SKM-1 (cell line): ENCODE measurements at regions not wholly inside any gene's neighbourhood (a gene's known extent, or its start where the extent isn't known, plus 50 kb on each side); places are given as distances from the start of the nearest gene placed in this dataset.
"Not testable (repeated sequence)": the region's sequence is repeated elsewhere in the genome, so short reads cannot be mapped to it uniquely, and the experiment has no call there.

ENCODE experiments used
- DNase-seq: peaks from one replicate; lab custom pipeline; 2025; ENCODE audit not compliant: unreplicated experiment; lab: John Stamatoyannopoulos, UW

DNA sequence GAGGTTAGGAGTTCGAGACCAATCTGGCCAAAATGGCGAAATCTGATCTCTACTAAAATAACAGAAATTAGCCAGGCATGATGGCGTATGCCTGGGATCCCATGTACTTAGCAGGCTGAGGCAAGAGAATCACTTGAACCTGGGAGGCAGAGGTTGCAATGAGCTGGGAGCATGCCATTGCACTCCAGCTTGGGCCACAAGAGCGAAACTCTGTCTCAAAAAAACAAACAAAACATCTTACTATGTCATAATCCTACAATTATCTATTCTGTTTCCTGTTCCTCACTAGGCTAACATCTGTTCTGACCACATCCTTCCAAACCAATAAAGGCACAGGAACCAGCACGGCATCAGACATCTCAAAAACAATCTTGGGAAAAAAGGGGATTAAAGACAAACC is 361.8 kb upstream of the UBE2E3 start:
- DNase-seq = no peak

DNA sequence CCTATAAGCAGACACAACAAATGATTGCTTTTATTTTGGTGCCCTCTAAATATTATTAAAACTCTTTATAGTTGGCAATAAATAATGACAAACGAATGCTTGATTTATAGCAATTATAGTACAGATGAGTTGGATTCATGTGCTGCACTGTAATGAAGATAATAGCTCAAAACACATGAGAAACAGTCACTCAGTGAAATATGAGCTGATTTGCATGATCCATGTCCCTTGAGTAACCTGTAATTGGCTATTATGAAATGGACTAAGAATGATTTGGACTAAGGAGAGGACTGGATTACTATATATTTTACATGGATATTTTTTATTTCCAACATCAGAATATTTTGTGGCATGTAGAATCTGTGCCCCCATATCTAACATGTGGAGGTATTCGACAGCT is 365.6 kb upstream of the UBE2E3 start:
- DNase-seq = no peak

DNA sequence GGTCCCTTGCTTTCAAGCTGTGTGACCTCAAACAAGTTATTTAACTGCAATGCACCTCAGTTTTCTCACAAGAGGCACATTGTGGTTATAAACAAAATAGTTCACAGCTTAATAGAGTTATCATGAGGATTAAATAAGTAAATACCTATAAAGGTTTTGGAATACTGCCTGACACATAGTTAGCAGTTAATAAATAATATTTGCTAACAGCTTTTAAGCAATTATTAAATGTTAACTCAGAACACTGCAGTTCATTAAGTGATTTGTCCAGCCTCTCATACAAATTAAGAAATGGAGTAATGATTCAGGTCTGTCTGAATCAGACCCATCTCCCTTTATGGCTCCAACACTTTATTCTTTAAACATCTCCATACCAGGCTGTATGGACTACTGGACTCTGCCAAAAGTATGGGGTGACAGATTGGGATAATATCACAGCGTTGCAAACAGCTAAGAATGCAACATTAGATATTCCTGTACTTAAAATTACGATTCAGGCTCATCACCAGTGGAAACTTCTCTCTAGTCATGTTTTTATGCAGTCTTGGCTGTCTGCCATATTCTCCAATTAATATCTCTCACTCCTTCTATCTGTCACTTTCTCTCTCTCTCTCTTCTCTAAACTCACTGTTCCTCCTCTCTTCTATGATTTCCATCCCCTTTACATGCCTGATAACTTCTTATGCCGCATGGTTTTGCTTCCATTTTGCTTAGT is 370.6 kb upstream of the UBE2E3 start:
- DNase-seq = no peak

- no peak for DNase-seq
Observed at GRCh38 chr2:180607514-180608049, 372.8 kb upstream of the UBE2E3 start.

GRCh38 chr2:180604077-180604476 is 376.3 kb upstream of the UBE2E3 start:
- no peak for DNase-seq

- no peak for DNase-seq
Observed at GRCh38 chr2:180601016-180601415, 379.4 kb upstream of the UBE2E3 start.

GRCh38 chr2:180599804-180600203 is 380.6 kb upstream of the UBE2E3 start:
- no peak for DNase-seq

- no peak for DNase-seq
Observed at GRCh38 chr2:180597179-180597578, 383.2 kb upstream of the UBE2E3 start.

DNA sequence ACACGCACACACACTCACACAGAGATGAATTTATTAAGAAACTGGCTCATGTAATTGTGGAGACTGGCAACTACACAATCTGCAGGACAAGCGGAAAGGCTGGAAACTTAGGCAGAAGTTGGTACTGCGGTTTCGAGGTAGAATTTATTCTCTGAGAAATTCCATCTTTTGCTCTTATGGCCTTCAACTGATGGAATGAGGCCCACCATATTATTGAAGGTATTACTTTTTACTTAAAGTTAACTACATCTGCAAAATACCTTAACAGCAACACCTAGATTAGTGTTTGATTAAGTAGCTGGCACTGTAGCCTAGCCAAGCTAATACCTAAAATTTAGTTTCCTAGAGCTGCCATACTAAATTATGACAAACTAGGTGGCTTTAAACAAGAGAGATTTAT is 384.0 kb upstream of the UBE2E3 start:
- no peak for DNase-seq

DNA sequence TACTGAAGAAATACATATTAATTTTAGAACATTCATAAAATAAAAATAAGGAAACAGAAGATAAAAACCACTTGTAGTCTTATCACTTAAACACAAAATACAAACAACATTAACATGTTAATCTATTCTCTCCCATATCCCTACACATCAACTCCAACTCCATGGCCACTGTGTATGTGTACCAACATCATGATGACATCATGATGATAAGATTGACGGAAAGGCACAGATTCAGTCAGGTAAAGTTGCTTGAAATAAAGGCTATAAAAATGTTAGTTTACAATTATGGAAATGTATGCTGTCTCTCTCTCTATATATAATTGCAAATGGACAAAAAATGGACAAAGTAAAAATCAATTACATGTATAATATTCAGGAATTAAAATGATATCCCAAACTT is 388.5 kb upstream of the UBE2E3 start:
- DNase-seq = no peak

DNA sequence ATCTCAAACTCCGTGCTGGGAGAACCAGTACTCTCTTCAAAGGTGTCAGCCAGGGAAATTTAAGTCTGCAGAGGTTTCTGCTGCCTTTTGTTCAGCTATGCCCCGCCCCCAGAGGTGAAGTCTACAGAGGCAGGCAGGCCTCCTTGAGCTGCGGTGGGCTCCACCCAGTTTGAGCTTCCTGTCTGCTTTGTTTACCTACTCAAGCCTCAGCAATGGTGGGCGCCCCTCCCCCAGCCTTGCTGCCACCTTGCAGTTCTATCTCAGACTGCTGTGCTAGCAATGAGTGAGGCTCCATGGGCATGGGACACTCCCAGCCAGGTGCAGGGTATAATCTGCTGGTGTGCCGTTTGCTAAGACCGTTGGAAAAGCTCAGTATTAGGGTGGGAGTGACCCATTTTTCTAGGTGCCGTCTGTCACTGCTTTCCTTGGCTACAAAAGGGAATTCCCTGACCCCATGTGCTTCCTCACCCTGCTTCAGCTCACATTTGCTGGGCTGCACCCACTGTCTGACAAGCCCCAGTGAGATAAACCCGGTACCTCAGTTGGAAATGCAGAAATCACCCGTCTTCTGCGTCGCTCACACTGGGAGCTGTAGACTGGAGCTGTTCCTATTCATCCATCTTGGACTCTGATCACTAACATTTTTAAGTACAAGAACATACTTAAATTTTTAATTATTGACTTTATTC is 389.2 kb upstream of the UBE2E3 start:
- not testable (repeated sequence) for DNase-seq

- DNase-seq = no peak
Observed at GRCh38 chr2:180583441-180584140, 396.8 kb upstream of the UBE2E3 start.

GRCh38 chr2:180579388-180579787 is 401.0 kb upstream of the UBE2E3 start:
- DNase-seq = no peak

DNA sequence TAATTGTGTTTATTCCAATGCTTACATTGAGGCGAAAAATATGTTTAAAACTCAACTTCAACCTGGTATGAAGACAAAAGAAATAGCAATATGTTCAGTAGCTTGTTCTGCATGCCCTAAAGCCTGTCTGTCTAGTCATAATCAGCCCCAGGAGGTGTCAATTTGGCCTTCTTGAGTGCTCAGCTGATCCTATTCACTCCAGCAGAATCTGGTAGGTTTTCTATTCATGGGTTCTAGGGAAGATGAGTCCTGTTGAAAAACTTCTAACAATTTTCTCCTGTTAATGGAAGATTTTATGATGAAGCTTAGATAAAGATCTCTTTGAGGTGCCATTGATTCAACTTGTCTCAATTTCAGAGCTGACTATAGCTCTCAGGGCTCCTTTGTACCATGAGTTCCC is 402.0 kb upstream of the UBE2E3 start:
- no peak for DNase-seq

GRCh38 chr2:180577567-180577966 is 402.8 kb upstream of the UBE2E3 start:
- no peak for DNase-seq

DNA sequence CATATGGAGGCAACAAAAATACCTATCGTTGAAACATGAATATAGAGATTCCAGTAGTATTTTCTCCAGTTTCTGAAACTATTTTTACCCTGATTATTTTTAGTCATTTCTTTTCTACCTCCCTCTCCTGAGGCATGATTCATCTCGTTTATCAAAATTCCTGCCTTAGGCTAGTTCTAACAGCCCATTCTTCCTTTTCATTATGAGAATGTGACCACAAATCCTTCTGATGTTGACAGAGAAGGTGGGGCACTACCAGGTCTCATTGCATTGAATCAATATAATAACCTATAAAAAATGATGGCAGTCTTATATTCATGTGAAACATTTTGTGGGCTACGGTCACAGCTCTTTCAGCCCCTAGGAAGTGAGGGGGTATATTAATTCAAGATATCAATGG is 406.5 kb upstream of the UBE2E3 start:
- DNase-seq = no peak

DNA sequence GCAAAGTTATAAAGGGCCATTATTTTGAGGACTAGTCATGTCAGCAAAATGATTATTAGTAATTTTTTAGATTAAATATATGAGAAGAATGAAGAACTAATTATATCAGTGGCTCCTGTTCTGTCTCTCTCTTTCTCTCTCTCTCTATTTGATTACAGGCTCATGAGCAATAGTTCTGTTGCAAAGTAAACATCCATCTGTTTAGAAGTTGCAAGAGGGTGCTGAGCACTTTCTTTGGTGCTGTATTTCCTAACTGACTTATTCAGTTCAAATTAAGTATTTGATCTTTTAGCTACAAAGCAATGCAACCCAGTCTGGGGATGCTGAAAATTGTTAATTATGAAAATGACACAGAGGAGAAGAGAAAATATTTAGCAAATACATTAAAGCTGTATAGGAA is 408.1 kb upstream of the UBE2E3 start:
- no peak for DNase-seq

DNA sequence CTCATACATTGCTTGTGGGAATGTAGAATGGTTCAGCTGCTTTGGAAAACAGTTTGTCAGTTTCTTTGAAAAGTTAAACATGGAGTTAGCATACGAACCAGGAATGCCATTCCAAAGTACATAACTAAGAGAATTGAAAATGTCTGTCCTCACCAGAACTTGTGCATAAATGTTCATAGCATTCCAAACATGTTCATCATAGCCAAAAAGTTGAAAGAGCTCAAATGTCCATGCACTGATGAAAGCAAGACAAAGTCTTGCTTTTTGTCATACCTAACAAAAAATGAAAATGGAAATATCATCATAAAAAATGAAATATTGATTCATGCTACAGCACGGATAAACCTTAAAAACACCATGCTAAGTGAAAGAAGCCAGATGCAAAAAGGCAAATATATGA is 408.8 kb upstream of the UBE2E3 start:
- no peak for DNase-seq

GRCh38 chr2:180570864-180571263 is 409.5 kb upstream of the UBE2E3 start:
- no peak for DNase-seq

DNA sequence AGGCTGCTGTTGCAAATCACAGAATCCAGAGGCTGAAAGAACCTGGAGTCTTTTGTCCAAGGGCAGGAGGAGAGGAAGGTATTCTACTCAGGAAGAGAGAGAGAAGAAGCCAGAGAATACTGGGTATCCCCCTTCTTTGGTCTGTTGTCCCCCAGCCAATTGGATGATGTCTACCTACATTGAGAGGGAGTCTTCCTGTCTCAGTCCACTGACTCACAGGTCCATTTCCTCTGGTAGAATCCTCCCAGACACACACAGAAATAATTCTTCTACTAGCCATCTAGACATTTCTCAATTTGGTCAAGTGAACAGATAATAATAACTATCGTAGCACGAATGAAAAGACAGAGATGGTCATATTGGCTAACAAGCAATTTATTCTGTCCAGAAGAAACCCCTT is 416.4 kb upstream of the UBE2E3 start:
- DNase-seq = no peak

- DNase-seq = no peak
Observed at GRCh38 chr2:180562378-180562777, 418.0 kb upstream of the UBE2E3 start.

GRCh38 chr2:180559771-180560170 is 420.6 kb upstream of the UBE2E3 start:
- no peak for DNase-seq
